Inflammatory macrophage treated with lipopolysaccharide for 1 hour (primary cell): ENCODE measurements at regions not wholly inside any gene's neighbourhood (a gene's known extent, or its start where the extent isn't known, plus 50 kb on each side); places are given as distances from the start of the nearest gene placed in this dataset.

Experiments used
- DNase-seq, 2 donors: peaks; one replicate each; pipeline ENCODE4 v3.0.0-alpha.2; 2020 to 2022

GRCh38 chr6:4584801-4585200, 191.4 kb upstream of the CDYL start:
- DNase-seq = no peak

GRCh38 chr6:4582506-4583417, 193.4 kb upstream of the CDYL start:
- peak; percentile 75 to 80 for DNase-seq

- no peak for DNase-seq
Measured at GRCh38 chr6:4581468-4582385, 194.5 kb upstream of the CDYL start.

- DNase-seq = no peak
Measured at GRCh38 chr6:4580361-4580760, 195.8 kb upstream of the CDYL start.

GRCh38 chr6:4577406-4577805, 198.8 kb upstream of the CDYL start:
- no peak for DNase-seq

- no peak for DNase-seq
Measured at GRCh38 chr6:4575714-4576113, 200.5 kb upstream of the CDYL start.

- no peak for DNase-seq
Measured at GRCh38 chr6:4574007-4574406, 202.2 kb upstream of the CDYL start.

- no peak for DNase-seq
Measured at GRCh38 chr6:4571011-4571410, 205.2 kb upstream of the CDYL start.

GRCh38 chr6:4568138-4568537, 208.1 kb upstream of the CDYL start:
- no peak for DNase-seq

GRCh38 chr6:4567141-4567540, 209.1 kb upstream of the CDYL start:
- DNase-seq = no peak

- no peak for DNase-seq
Measured at GRCh38 chr6:4565301-4566250, 210.6 kb upstream of the CDYL start.

GRCh38 chr6:4564801-4565271, 211.4 kb upstream of the CDYL start:
- no peak for DNase-seq

- no peak for DNase-seq
Measured at GRCh38 chr6:4563877-4564276, 212.3 kb upstream of the CDYL start.

GRCh38 chr6:4563156-4563555, 213.0 kb upstream of the CDYL start:
- DNase-seq = no peak

- DNase-seq = no peak
Measured at GRCh38 chr6:4561773-4562400, 214.3 kb upstream of the CDYL start.

- DNase-seq = no peak
Measured at GRCh38 chr6:4561078-4561435, 215.1 kb upstream of the CDYL start.

- peak; percentile 7 to 11 for DNase-seq
Measured at GRCh38 chr6:4560221-4561077, 215.8 kb upstream of the CDYL start.

GRCh38 chr6:4559281-4559875, 216.8 kb upstream of the CDYL start:
- no peak for DNase-seq

- no peak for DNase-seq
Measured at GRCh38 chr6:4554645-4555044, 221.6 kb upstream of the CDYL start.

- no peak for DNase-seq
Measured at GRCh38 chr6:4553387-4553786, 222.8 kb upstream of the CDYL start.

- no peak for DNase-seq
Measured at GRCh38 chr6:4550227-4550597, 226.0 kb upstream of the CDYL start.
